ENCODE measurements at regions not wholly inside any gene's neighbourhood (a gene's known extent, or its start where the extent isn't known, plus 50 kb on each side); places are given as distances from the start of the nearest gene placed in this dataset.

DNA sequence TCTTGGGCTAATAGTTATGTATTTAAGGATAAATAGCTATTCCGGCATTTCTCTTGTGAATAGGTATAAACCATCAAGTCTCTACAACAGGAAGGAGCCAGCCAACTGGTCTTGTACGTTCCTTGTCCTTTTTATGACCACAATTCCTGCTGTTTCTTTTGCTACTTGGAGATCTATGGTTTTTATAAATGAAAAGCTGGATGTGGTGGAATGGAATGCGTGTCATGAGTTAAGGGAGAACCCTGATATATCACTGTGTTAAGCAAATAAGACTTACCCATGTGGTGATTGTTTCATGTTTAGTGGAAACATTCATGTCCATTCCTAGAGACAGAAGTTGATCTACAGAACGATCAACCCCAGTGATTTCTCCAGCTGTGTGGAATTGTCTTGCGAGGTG, 282.1 kb downstream of the RPS6KC1 start:
- no peak overlapping the region for H3K4me2 ChIP-seq
- TF ChIP-seq, protein P1, sequence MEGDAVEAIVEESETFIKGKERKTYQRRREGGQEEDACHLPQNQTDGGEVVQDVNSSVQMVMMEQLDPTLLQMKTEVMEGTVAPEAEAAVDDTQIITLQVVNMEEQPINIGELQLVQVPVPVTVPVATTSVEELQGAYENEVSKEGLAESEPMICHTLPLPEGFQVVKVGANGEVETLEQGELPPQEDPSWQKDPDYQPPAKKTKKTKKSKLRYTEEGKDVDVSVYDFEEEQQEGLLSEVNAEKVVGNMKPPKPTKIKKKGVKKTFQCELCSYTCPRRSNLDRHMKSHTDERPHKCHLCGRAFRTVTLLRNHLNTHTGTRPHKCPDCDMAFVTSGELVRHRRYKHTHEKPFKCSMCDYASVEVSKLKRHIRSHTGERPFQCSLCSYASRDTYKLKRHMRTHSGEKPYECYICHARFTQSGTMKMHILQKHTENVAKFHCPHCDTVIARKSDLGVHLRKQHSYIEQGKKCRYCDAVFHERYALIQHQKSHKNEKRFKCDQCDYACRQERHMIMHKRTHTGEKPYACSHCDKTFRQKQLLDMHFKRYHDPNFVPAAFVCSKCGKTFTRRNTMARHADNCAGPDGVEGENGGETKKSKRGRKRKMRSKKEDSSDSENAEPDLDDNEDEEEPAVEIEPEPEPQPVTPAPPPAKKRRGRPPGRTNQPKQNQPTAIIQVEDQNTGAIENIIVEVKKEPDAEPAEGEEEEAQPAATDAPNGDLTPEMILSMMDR (conservative IDR thresholded peaks at IDR 0.05; ENCODE audit: low read depth, low read length), result no peak
- no peaks in the 10 kb centered on the region for H3K36me3 ChIP-seq (ENCODE audit: insufficient read depth)
- no peak overlapping the region for H3K27ac ChIP-seq
- H3K4me3 ChIP-seq (IDR thresholded peaks at IDR 0.05; ENCODE audit: insufficient read depth, low read depth, low read length), result no peak overlapping the region
- H3K27me3 ChIP-seq (ENCODE audit: insufficient read depth, low read depth), result no peaks in the 10 kb centered on the region
- no peaks in the 10 kb centered on the region for H4K20me1 ChIP-seq (ENCODE audit: insufficient read depth)
- H3K79me2 ChIP-seq (ENCODE audit: insufficient read depth, low read depth), result no peaks in the 10 kb centered on the region
- no peak overlapping the region for H3K9ac ChIP-seq
- no peaks in the 10 kb centered on the region for H3K4me1 ChIP-seq (ENCODE audit: low read depth, poor library complexity, severe bottlenecking)
- no peak overlapping the region for H2AFZ ChIP-seq (ENCODE audit: low read depth)

DNA sequence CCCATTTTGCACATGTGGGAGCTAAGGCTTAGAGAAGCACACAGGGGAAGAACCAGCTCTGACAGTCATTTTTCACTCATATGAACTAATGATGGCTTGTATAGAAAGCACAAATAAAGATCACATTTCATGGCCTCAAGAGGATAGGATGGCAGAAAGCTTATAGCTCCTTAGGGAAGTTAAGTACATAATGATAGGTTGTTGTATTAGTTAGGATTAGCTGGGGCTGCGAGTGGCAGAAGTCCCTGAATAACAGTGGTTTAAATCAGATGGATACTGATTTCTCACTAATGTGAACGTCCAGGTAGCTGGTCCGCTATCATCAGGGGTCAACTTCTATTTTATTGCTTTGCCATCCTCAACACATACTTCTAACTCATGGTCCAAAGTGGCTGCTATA, 284.0 kb downstream of the RPS6KC1 start:
- Histone ChIP-seq H3K4me3 (IDR thresholded peaks at IDR 0.05; ENCODE audit: insufficient read depth, low read depth, low read length) (no peak overlapping the region), H4K20me1 (ENCODE audit: insufficient read depth) (no peaks in the 10 kb centered on the region), H3K36me3 (ENCODE audit: insufficient read depth) (no peaks in the 10 kb centered on the region), H3K9ac (no peak overlapping the region), H3K4me2 (no peak overlapping the region), H2AFZ (ENCODE audit: low read depth) (no peak overlapping the region), H3K4me1 (ENCODE audit: low read depth, poor library complexity, severe bottlenecking) (no peaks in the 10 kb centered on the region), H3K27me3 (ENCODE audit: insufficient read depth, low read depth) (no peaks in the 10 kb centered on the region), H3K79me2 (ENCODE audit: insufficient read depth, low read depth) (no peaks in the 10 kb centered on the region), H3K27ac (no peak overlapping the region)
- TF ChIP-seq, protein P1 (conservative IDR thresholded peaks at IDR 0.05; ENCODE audit: low read depth, low read length), result no peak

DNA sequence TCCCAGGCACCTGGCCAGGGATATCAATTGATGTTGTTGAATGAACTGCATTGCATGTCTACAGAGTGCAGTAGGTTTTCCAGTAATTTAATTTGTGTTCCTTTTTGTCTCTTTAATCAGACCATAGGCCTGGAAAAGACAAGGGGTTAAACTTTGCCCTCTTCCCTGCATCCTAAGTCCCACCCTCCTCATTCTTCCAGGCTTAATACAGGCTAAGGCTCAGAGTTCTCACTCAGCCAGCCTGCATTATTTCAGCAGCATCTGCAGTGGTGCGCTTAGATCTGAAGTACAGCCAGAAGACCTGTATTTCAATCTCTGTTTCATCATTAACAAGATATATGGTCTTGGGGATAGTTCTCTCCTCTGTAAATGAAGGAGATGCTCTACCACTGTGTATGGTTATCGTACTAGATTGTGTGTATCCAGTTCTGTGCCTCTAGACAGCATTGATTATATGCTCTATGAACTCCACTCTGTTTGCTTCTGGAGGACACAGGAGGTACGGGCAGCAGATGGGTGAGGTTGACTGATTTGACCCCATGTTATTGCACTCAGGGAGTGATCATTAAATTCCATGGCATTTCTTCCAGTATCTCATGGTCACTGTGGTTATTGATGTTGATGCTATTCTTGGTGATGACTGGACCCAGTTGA, 286.1 kb downstream of the RPS6KC1 start:
- Histone ChIP-seq H3K27me3 (ENCODE audit: insufficient read depth, low read depth) (no peaks in the 10 kb centered on the region), H3K79me2 (ENCODE audit: insufficient read depth, low read depth) (no peaks in the 10 kb centered on the region), H3K27ac (no peak overlapping the region), H3K36me3 (ENCODE audit: insufficient read depth) (no peaks in the 10 kb centered on the region), H3K4me3 (IDR thresholded peaks at IDR 0.05; ENCODE audit: insufficient read depth, low read depth, low read length) (no peak overlapping the region), H3K9ac (no peak overlapping the region), H3K4me1 (ENCODE audit: low read depth, poor library complexity, severe bottlenecking) (no peaks in the 10 kb centered on the region), H3K4me2 (no peak overlapping the region), H4K20me1 (ENCODE audit: insufficient read depth) (no peaks in the 10 kb centered on the region), H2AFZ (ENCODE audit: low read depth) (no peak overlapping the region)
- TF ChIP-seq, protein P1 (conservative IDR thresholded peaks at IDR 0.05; ENCODE audit: low read depth, low read length), result no peak

DNA sequence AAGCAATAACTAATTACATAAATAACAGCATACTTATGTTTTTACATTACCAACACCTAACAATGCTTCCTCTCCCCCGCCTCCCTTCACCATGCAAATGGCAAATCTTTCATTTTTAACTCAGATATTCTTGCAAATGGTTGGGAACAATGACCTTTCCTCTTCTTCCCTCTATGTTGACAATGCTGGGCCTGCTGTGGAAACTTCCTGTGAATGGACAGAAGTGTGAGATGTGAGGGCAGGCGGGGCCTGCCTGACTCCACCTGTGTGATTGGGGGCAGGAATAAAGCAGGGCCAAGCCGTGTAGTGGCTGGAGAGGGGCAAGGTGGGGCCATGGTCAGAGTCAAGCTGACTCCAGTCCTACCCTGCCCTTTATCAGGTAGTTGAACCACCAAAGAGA, 289.6 kb downstream of the RPS6KC1 start:
- TF ChIP-seq, protein P1 (conservative IDR thresholded peaks at IDR 0.05; ENCODE audit: low read depth, low read length), result no peak
- Histone ChIP-seq H4K20me1 (ENCODE audit: insufficient read depth) (no peaks in the 10 kb centered on the region), H2AFZ (ENCODE audit: low read depth) (no peak overlapping the region)

More for the DNA sequence above, 289.6 kb downstream of the RPS6KC1 start:
- Histone ChIP-seq H3K27ac (no peak overlapping the region), H3K79me2 (ENCODE audit: insufficient read depth, low read depth) (no peaks in the 10 kb centered on the region), H3K36me3 (ENCODE audit: insufficient read depth) (no peaks in the 10 kb centered on the region), H3K4me3 (IDR thresholded peaks at IDR 0.05; ENCODE audit: insufficient read depth, low read depth, low read length) (no peak overlapping the region), H3K9ac (no peak overlapping the region), H3K4me1 (ENCODE audit: low read depth, poor library complexity, severe bottlenecking) (no peaks in the 10 kb centered on the region), H3K4me2 (no peak overlapping the region), H3K27me3 (ENCODE audit: insufficient read depth, low read depth) (no peaks in the 10 kb centered on the region)

Data from KMS-11 (cell line).